ENCODE measurements at regions not wholly inside any gene's neighbourhood (a gene's known extent, or its start where the extent isn't known, plus 50 kb on each side); places are given as distances from the start of the nearest gene placed in this dataset.

DNA sequence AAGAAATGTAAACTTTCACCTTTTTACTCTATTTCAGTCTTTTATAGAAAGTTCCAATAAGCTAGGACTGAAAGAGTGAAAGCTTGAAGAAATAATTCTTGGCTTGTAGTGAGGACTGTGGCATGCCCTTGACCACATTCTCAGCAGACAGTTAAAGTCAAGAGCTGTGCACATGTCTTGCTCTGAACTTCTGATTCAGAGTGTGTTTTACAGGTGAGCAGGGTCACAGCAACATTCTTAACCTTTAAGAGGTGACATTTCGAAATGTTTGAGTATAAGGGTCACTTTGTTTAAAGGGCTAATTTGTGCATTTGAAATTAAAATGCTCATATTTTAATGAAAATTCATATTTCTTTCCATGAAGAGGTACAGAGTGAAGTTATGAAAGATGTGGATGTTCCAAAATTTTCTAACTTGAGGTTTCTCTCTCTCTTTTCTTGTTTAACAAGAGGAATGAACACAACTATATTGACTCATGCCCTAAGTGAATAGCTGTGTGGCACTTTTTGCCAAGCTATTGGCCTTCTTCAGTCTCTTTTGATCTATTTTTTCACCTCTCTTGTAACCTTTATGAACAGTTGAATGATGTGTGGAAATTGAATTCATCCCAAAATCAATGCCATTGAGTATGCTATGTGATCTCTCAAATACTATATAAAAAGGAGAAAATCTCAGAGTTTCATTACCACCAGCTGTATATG is 918.1 kb downstream of the ADGRL2 start:
- no peak for DNase-seq

DNA sequence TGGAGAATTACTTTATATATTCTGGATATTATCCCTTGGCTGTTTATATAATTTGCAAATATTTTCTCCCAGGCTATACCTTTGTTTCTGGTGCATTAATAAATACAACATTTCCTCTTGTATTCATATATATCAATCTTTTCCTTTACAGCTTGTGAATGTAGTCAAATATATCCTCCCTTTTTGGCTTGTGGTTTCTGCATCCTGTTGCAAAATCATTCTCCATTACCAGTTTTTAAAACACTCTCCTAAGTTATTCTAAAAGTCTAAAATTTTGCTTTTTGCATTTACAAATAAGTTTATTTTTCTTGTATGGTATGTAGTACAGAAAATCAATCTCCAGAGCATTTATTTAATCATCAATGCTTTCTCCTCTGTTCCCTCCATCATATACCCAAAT is 909.4 kb downstream of the ADGRL2 start:
- no peak for DNase-seq

DNA sequence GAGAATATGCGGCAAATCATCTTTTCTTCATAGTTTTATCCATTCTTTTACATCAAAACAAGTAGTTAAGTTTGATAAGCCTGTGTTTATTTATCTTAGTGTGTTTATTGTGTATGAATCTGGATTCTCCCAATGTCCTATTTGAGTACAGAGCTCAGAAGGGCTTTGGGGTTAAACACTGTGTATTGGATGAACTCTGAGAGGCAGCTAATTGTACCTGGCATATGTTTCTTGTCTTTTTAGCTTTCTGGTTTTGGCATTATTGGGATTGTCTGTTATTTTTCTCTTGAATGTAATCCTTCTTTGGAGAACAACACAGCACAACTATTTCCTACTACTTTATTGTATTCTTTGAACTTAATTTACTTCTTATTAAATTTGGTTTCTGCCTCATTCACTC is 906.9 kb downstream of the ADGRL2 start:
- no peak for DNase-seq

DNA sequence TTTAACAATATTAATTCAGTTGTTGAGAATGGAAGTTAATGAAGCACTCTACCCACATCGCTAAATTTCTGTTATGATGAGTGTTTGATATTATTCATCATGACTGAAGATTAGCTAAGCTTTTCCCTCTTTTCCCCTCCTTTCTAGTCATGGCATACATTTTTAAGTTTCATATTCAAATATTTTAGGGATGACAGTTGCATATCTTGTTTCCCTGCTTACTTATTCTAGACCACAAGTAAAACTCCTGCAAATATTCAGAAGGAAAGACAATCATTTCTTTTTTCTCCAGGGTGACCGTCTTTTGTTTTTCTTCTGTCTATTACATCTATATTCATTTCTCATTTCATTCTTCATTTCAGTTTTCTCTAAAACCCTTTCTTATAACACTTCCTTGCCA is 906.0 kb downstream of the ADGRL2 start:
- no peak for DNase-seq

DNA sequence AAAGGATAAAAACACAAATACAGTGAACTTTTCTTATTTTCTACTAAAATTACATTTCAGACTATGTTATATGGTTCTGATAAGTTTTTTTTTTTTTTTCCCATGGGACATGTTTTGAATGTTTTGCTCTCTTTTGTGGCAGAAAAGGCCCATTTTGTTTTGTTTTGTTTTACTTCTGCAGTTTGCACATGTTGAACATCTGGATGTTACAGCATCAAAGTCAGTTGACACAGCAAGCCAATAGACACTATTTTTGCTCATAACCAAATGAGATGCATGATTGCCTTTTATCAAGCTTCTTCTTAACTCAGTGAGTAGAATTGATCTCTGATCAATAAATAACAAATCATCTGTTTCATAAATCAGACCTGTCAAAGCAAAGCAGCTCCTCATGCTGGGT is 904.2 kb downstream of the ADGRL2 start:
- DNase-seq = no peak

DNA sequence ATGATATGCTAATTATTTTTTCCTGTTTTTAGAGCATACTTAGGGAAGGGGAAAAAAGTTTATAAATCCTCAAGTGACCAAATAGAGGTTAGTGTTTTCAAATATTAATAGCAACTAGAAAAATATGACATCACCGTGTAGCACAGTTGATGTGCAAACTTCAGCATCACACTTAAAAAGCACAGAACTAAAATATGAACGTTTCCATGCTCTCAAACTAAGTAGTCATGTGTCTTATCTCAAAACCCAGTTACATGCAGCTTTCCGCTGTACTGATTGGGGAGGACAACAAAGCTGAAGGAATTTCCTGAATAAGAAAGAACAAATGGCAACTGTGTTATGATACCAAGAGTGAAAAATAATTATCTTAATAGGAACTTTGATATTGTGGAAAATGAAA is 903.7 kb downstream of the ADGRL2 start:
- no peak for DNase-seq

DNA sequence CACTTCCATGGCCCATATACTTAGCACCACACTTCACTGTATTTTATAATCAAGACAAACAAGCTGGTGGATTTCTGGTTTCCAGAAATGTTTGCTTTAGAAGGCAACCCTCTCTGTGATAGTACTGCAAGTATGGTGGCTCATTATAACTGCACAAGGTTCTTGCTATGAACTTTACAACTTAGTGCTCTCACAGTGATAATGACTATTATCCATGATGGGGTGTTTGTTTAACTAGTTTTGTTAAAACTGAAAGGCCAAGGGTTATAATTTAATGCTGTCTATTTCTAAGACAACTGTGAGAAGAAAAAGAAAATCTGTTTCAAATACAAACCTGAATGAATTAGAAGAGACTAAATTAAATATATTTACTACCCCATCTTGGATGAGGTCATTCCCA is 903.2 kb downstream of the ADGRL2 start:
- no peak for DNase-seq

DNA sequence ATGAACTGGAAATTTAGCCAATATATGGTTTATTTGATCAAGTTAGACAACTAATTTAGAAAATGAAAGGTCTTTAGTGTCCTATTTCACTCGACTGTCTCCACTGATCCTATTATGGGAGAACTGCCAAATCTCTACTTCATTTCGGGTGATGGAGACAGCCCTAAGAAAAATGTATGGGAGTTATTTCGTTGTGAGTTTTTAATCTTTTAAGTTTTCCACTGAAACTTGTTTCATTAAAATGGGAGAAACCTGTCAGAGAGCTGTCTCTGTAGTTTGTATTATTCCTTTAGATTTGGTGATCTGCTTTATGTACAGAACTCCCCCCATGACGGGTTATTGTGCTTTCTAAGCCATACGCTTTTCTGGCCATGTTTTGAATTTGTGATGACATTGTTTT is 899.7 kb downstream of the ADGRL2 start:
- DNase-seq = no peak

DNA sequence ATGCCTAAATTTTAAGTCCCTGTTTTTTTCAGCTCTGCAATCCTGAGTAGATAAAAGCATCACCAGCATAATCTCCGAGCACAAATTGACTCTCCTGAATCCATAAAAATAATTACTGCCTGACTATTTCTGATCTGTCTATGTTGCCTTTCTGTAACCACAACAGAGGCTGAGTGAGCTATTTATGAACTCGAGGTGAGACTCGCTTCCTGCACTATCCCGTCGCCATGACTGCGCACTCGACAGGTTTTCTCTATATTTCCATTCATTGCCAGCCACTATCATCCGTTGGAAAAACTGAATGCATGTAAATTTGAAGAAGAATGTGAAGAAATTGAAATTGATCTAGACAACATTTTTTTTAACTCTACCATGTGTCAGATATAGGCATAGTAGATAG is 897.2 kb downstream of the ADGRL2 start:
- DNase-seq = no peak

DNA sequence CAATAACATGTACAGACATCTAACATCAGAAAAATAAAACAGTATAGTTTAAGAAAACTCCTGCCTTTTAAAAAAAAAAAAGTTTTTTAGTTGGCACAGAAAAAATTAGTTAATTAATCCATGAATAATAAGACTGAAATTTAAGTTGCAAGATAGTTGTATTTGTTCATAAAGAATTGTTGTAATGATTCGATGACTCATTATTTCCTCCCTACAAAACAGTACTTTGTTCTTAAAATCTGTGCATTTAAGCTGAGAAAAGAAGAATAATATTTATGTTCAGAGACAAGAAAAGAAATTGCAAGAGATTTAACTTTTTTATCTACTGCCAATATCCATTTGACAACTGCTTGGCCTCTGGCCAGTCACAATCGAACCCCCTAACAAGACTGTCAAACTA is 894.7 kb downstream of the ADGRL2 start:
- no peak for DNase-seq

DNA sequence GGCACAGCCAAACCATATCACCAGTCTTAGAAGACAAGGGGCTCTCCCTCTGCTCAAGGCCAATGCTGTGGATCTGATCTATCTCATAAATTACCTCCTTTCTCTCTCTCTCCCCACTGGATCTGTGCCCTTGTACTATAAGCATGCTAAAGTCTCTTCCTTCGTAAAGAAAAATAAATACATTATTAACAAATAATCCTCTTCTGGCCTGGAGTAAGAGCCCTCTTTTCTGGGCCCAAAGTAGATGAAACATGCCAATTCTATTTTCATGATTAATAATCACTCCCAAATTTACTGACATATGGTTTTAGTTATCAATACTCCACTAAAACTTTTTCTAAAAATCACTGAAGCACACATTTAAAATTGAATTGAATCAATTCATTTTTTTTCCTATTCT is 889.7 kb downstream of the ADGRL2 start:
- DNase-seq = no peak

DNA sequence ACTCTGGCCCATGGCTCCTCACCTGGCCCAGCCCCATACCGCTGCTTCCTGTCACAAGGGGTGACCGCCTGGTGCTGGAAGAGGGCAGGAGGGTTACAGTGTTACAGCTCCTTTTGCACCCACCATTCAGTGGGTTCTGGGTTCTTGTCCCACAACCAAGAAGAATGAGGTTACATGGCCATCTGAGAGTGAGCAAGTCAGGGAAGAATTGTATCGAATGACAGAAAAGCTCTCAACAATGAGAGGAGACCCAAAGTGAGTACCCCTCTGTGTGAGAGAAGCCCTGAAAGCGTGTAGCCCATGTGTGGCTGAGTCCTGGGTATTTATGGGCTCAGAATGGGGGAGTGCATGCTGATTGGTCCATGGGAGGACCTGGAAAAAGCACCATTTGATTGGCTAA is 888.5 kb downstream of the ADGRL2 start:
- no peak for DNase-seq

DNA sequence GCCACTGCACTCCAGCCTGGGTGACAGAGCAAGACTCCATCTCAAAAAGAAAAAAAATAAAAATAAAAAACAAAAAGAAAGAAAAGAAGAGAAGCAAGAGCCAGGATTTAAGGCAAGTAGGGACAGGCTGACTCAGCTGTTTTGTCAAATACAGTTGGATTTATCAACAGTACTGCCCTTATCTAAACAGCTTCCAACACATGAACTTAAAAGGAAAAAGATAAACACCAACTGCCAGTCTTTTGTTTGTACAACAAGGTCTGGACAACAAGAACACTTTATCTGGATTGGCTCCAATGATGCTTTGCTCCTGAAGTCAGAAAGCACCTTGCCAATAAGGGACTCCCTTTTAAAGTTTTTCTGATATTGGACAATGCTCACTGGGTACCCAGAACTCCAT is 886.0 kb downstream of the ADGRL2 start:
- DNase-seq = no peak

DNA sequence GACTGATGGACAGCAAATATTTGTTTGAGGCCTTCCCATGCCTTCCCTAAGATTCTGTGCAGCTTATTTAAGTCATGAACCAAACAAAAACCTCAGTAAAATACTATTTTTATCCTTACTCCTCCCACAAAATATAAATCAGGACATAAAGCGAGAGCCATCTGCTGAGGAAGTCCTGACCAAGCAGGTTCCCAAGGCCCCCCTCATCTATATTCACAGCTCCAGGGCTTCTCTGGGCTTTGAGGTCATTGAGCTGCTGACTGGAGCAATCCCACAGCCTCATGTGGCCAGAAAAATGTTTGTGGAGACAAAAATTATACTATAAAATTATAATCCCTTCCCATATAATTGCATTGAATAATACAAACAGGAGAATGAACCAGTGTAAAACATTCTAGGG is 846.2 kb downstream of the ADGRL2 start:
- DNase-seq = no peak

DNA sequence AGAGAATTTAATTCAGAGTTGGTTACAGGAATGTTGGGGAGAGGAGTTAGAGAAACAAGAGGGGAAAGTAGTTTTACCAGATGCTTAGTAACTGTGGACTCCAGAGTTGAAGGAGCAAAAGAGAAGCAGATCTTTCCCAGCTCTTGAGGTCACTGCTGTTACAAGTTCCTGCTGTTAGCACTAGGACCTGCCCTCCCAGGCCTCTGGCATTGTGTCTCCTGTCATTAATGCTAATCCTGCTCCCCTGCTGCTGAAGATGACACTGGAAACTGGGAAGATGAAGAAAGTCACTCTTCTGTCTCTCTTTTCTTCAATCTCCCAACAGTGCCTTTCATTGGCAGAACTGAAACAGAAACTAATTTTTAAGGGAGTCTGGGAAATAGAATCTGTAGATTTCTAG is 845.6 kb downstream of the ADGRL2 start:
- no peak for DNase-seq

DNA sequence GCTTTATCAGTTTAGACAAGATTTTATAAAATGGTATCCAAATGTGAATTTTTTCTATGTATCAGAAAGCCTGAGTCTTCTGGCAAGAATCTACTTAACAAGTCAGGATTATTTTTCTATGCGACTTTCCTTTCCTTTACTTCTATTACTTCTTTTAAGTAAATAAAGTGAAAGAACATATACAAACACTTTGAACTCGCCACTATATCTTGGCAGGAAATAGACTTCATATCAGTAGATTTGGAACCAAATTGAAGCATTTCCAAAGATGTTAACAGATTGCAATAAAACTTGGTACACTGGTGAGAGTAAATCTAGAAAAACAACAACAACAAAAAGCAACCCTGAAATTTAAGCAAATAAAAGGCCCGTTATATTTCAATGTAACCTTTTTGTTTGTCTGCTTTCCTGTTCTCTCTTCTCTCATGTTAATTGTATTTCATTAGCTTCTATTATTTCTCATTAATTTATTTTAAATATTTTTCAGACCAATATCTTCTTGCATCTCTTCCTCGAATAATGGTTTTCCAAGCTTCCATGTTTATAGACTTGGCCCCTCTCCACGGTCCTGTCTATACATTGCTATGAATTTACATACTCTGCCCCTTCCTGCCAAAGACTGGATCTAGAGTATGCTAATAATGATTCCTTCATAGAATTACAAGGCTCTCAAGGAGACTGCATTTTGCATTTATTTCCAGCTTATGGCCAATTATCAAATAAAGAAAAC is 843.6 kb downstream of the ADGRL2 start:
- no peak for DNase-seq

DNA sequence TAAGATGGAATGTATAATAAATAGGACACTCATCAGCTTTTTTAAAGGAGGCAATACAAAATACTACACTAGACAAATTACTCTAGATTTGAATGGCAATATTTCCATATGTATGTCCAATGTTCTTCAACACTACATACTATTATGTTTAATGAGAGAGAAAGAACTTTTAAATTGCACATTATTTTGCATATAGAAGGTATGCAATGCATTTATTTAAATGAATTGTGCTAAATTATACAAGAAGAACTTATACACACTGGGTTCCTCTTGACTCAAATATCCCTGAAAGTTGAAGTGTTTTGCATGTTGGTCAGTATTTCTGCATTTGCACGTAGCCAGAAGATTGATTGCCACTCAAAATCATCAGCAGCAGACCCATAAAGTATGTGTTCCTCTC is 839.6 kb downstream of the ADGRL2 start:
- DNase-seq = no peak

DNA sequence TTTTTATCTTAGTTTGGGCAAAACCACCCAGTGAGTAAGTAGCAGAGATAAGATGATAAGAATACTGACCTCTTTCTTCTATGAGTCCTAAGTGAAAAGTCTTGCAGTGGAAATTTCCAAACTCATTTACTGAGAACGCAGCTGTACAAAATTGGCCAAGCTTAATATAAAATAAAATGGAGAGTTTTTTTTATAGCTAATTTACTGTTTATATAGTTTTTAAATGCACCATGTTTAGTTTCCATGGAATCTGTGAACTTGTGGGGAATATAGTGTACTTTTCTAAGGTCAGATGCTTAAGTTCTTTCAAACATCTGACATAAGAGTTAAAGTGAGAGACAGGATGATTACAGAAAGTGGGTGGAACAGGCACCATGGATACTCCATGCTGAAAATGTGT is 833.5 kb downstream of the ADGRL2 start:
- DNase-seq = no peak

DNA sequence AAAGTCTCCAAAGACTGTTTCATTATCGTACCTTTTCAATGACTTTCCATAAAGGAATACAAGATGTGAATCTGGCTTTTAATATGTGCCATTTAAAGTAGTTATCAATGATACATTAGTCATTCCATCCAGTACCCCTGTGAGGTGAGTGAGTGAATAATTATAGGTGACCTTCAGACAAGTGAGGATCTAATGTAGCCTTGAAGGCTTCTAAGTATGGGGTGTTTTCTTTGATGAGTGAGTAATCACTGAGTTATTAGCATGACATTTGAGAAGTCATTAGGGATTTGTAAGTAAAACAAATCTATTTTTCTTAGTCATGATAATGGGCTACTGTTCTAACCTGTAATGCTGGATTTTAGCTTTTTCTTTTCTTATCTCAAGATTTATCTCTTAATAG is 831.4 kb downstream of the ADGRL2 start:
- no peak for DNase-seq

DNA sequence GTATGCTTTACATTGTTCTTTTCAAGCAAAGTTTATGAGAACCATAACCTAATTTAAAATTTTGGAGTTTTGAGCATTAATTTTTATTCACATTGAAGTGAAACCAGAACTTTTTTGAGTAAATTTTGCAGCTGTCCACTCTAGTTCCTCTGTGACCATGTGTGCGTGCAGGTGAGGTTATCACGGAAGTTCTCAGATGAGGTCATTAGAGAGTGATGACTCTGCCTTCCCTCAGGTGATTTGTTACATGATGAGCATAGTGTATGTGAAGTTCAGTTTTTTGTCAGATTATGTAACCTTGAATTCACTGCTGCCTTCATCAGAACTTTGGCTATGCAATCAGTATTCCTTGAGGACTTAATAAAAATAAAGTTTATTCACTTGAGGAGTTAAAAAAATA is 828.2 kb downstream of the ADGRL2 start:
- DNase-seq = no peak

DNA sequence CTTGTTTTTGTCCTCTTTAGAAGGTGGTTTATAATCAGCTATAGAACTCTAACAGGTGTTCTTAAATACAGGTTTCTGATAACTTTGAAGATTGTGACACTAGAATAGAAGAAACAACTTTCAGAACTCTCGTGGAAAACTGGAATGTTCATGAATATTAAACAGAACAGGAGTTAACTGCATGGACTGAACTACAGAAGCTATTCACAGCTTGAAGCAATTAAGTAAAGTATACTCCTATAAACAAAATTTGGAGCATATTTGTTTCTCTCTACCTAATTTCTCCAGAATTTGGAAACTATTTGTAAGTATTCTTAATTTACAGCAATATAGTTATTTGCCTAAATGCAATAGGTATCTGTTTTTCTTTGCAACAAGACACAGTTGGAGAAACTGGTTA is 824.8 kb downstream of the ADGRL2 start:
- no peak for DNase-seq

DNA sequence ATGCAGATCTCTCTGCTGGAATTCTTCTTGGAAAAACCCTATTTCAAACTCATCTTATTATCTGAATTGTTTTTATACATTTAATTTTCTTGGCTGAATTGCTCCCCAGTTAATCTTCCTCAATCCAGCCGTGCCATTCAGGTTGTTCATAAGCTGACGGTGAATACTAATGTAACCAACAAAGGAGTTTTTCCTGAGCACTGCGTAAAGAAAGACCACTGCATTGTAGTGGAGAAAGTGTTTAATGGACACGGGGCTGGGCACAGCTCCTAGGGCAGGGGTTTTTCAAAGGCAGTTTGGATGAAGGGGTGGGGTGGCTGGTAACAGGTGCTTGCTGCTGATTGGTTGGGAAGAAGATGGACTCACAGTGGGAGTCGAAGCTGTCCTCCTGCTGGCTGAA is 820.3 kb downstream of the ADGRL2 start:
- no peak for DNase-seq

DNA sequence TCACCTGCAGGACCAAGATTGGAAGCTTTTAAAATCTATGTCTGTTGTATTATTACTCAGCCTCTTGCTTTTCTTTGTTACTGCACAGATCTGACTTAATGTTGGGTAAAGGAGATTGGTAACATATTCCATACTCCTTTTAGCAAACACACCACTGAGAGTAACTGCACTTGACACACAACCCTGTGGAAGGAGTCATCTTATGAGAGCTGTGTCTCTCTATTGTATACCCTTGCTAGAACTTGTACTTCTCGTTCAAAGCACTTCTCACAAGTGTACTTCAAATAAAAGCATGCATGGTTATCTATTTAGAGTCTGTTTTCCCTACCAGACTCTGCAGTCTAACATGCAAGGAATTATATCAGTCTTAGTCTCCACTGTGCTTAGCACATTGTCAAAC is 813.4 kb downstream of the ADGRL2 start:
- DNase-seq = no peak

DNA sequence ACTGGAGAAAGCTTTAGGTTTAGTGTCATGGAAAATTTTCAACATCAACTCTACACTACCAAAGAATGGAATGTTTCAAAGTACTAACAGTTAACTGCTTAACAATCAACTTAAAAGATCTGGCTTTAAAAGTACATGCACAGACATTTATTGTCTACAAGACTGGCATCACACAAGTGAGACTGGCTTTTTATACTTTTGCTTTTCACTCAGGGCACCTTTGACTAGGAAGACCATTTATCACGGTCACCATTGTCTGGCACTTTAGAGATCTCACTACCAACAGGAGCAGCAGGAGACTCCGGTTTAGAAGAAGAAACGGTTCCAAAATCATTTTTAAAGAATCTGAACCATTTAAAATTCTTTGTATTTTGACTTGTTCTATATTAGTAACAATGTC is 812.3 kb downstream of the ADGRL2 start:
- no peak for DNase-seq

DNA sequence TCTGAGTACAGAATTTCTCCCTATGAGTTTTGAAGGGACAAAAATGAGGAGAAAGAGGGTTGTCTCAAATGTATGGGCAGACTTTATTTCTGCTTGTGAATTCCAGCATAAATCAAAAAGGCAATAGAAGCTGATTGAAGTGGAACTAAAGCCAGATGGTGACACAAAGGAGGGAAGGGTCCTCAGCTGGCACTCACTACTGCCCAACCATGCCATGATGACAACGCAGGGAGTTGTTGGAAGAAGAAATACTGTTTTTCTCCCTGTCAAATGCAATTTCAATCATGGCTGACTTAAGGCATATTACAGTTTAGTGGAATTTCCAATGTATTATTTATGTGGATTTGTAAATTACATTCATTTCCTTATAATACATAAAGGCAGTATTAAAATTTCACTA is 805.8 kb downstream of the ADGRL2 start:
- no peak for DNase-seq

Measured in stimulated activated CD4-positive, alpha-beta T cell treated with anti-CD3 and anti-CD28 coated beads, Interleukin-1b, Interleukin-23, amount 100 ng/mL, for 48 hours (primary cell).